ENCODE measurements at regions not wholly inside any gene's neighbourhood (a gene's known extent, or its start where the extent isn't known, plus 50 kb on each side); places are given as distances from the start of the nearest gene placed in this dataset.

- Histone ChIP-seq H3K4me3 (ENCODE audit: low read length, poor library complexity, severe bottlenecking) (peak overlapping the region; percentile 39), H3K9me3 (ENCODE audit: insufficient read depth, low read depth, low read length) (no peaks in the 10 kb centered on the region), H4K20me1 (ENCODE audit: insufficient read depth, low read length, poor library complexity, severe bottlenecking) (no peaks in the 10 kb centered on the region), H3K79me2 (ENCODE audit: insufficient read depth, low read length) (no peaks in the 10 kb centered on the region), H3K27me3 (ENCODE audit: insufficient read depth, low read length, poor library complexity, severe bottlenecking) (peaks cover 16% of the 10 kb centered on the region), H3K36me3 (ENCODE audit: insufficient read depth, low read length) (no peaks in the 10 kb centered on the region), H2AFZ (ENCODE audit: low read length) (peak overlapping the region; percentile 51; the same call in 1 of the 2 replicates), H3F3A (ENCODE audit: low read depth) (no peaks in the 10 kb centered on the region), H3K9me2 (replicated peaks; ENCODE audit: low read depth, low read length) (no peaks in the 10 kb centered on the region), H3K4me1 (ENCODE audit: insufficient read depth, low read length, poor library complexity, severe bottlenecking) (peaks cover 5% of the 10 kb centered on the region), H3K9ac (ENCODE audit: low read depth, low read length, poor library complexity, severe bottlenecking) (no peak overlapping the region), H3K4me2 (ENCODE audit: low read depth, low read length, poor library complexity, severe bottlenecking) (peak overlapping the region; percentile 52)
- TF ChIP-seq EZH2phosphoT487 (IDR thresholded peaks at IDR 0.05; ENCODE audit: borderline replicate concordance) = no peak
- TF ChIP-seq, protein P1, sequence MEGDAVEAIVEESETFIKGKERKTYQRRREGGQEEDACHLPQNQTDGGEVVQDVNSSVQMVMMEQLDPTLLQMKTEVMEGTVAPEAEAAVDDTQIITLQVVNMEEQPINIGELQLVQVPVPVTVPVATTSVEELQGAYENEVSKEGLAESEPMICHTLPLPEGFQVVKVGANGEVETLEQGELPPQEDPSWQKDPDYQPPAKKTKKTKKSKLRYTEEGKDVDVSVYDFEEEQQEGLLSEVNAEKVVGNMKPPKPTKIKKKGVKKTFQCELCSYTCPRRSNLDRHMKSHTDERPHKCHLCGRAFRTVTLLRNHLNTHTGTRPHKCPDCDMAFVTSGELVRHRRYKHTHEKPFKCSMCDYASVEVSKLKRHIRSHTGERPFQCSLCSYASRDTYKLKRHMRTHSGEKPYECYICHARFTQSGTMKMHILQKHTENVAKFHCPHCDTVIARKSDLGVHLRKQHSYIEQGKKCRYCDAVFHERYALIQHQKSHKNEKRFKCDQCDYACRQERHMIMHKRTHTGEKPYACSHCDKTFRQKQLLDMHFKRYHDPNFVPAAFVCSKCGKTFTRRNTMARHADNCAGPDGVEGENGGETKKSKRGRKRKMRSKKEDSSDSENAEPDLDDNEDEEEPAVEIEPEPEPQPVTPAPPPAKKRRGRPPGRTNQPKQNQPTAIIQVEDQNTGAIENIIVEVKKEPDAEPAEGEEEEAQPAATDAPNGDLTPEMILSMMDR (conservative IDR thresholded peaks at IDR 0.05; ENCODE audit: low read length) = peak; percentile 29
These were observed 111.4 kb upstream of the TTC29 start for GRCh38 chr4:147056940-147057610.

- no peaks in the 10 kb centered on the region for H3K36me3 ChIP-seq (ENCODE audit: insufficient read depth, low read length)
- no peaks in the 10 kb centered on the region for H3K9me2 ChIP-seq (replicated peaks; ENCODE audit: low read depth, low read length)
- H3K79me2 ChIP-seq (ENCODE audit: insufficient read depth, low read length) = no peaks in the 10 kb centered on the region
- TF ChIP-seq, protein P1 (conservative IDR thresholded peaks at IDR 0.05; ENCODE audit: low read length) = no peak
- H4K20me1 ChIP-seq (ENCODE audit: insufficient read depth, low read length, poor library complexity, severe bottlenecking) = no peaks in the 10 kb centered on the region
- H3F3A ChIP-seq (ENCODE audit: low read depth) = no peaks in the 10 kb centered on the region
- peak overlapping the region; percentile 52 for H3K4me2 ChIP-seq (ENCODE audit: low read depth, low read length, poor library complexity, severe bottlenecking)
- peak overlapping the region; percentile 51; the same call in 1 of the 2 replicates for H2AFZ ChIP-seq (ENCODE audit: low read length)
- no peaks in the 10 kb centered on the region for H3K9me3 ChIP-seq (ENCODE audit: insufficient read depth, low read depth, low read length)
- H3K4me3 ChIP-seq (ENCODE audit: low read length, poor library complexity, severe bottlenecking) = peak overlapping the region; percentile 39
- H3K4me1 ChIP-seq (ENCODE audit: insufficient read depth, low read length, poor library complexity, severe bottlenecking) = peaks cover 5% of the 10 kb centered on the region
- H3K27me3 ChIP-seq (ENCODE audit: insufficient read depth, low read length, poor library complexity, severe bottlenecking) = peaks cover 22% of the 10 kb centered on the region
- no peak overlapping the region for H3K9ac ChIP-seq (ENCODE audit: low read depth, low read length, poor library complexity, severe bottlenecking)
These were observed 112.0 kb upstream of the TTC29 start for GRCh38 chr4:147057611-147058190.

DNA sequence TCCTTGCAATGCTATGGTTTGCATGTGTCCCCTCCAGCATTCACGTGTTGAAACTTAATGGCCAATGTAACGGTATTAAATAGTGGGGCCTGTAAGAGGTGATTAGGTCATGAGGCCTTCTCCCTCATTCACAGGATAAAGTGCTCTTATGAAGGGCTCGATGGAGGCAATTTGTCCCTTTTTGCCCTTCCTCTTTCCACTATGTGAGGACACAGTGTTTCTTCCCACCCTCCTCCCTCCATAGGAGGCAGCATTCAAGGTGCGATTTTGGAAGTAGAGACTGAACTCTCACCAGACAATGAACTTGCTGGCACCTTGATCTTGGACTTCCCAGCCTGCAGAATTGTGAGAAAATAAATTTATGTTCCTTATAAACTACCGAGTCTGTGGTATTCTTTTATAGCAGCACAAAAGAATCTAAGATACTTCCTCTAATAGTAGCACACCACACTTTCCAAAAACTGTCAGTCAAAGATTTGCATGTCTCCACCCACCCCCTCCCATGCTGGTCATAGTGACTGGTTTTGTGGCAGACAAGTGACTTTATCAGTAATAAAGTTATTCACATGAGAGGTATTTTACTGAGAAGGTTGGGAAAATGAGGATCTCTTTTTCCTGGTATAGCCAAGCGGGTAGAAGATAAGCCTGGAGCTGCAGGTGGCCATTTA lies 113.5 kb upstream of the TTC29 start:
- TF ChIP-seq, protein P1 (conservative IDR thresholded peaks at IDR 0.05; ENCODE audit: low read length) = no peak
- no peak for TF ChIP-seq EZH2phosphoT487 (IDR thresholded peaks at IDR 0.05; ENCODE audit: borderline replicate concordance)
- H2AFZ ChIP-seq (ENCODE audit: low read length) = no peak overlapping the region

More for the DNA sequence above, 113.5 kb upstream of the TTC29 start:
- Histone ChIP-seq H3F3A (ENCODE audit: low read depth) (no peaks in the 10 kb centered on the region), H3K4me3 (ENCODE audit: low read length, poor library complexity, severe bottlenecking) (no peak overlapping the region), H3K27me3 (ENCODE audit: insufficient read depth, low read length, poor library complexity, severe bottlenecking) (peaks cover 35% of the 10 kb centered on the region), H4K20me1 (ENCODE audit: insufficient read depth, low read length, poor library complexity, severe bottlenecking) (no peaks in the 10 kb centered on the region), H3K4me1 (ENCODE audit: insufficient read depth, low read length, poor library complexity, severe bottlenecking) (peaks cover 5% of the 10 kb centered on the region), H3K9me3 (ENCODE audit: insufficient read depth, low read depth, low read length) (no peaks in the 10 kb centered on the region), H3K4me2 (ENCODE audit: low read depth, low read length, poor library complexity, severe bottlenecking) (no peak overlapping the region), H3K9ac (ENCODE audit: low read depth, low read length, poor library complexity, severe bottlenecking) (no peak overlapping the region), H3K9me2 (replicated peaks; ENCODE audit: low read depth, low read length) (no peaks in the 10 kb centered on the region), H3K79me2 (ENCODE audit: insufficient read depth, low read length) (no peaks in the 10 kb centered on the region), H3K36me3 (ENCODE audit: insufficient read depth, low read length) (no peaks in the 10 kb centered on the region)

Data from Loucy (cell line).